ENCODE measurements at regions not wholly inside any gene's neighbourhood (a gene's known extent, or its start where the extent isn't known, plus 50 kb on each side); places are given as distances from the start of the nearest gene placed in this dataset.

- no peak for TF ChIP-seq RERE (CRISPR knock-in tag; IDR thresholded peaks at IDR 0.05; ENCODE audit: borderline replicate concordance)
- no peak for TF ChIP-seq CHCHD3 (CRISPR knock-in tag; IDR thresholded peaks at IDR 0.05)
- no peak for TF ChIP-seq SNRNP70 (optimal IDR thresholded peaks at IDR 0.05; ENCODE audit: low read depth, low read length)
- no peak for TF ChIP-seq SMARCA5 (IDR thresholded peaks at IDR 0.05)
- no peak for TF ChIP-seq BRF2 (IDR thresholded peaks at IDR 0.05; ENCODE audit: borderline replicate concordance, insufficient read depth, insufficient read length)
These were observed 212.0 kb upstream of the SGK1 start (continued) for GRCh38 chr6:134529921-134530320.

GRCh38 chr6:134529305-134529704 lies 211.4 kb upstream of the SGK1 start:
- FAIRE-seq (no peak), ATAC-seq (no peak), DNase-seq (ENCODE audit: extremely low read depth in 1 of 4, low spot score in 3 of 4) (no peak)
- Histone ChIP-seq H3K36me3 (ENCODE audit: control insufficient read depth, insufficient read depth, low read length) (no peaks in the 10 kb centered on the region), H3K9ac (ENCODE audit: insufficient read depth in 1 of 2, low read depth in 2 of 2, low read length in 2 of 2) (no peak overlapping the region), H3K4me2 (ENCODE audit: insufficient read depth, low read length) (no peak overlapping the region), H3K4me3 (no peak overlapping the region), H3K27me3 (ENCODE audit: control insufficient read depth in 2 of 2, insufficient read depth in 2 of 2, low read length in 2 of 2) (no peaks in the 10 kb centered on the region), H3K4me1 (replicated peaks in 1 of 2; ENCODE audit: control insufficient read depth in 2 of 2, insufficient read depth in 2 of 2, low read length in 2 of 2) (peaks cover 0 to 10% of the 10 kb centered on the region in 2 experiments; a peak in 3 of 5 replicates), H3K27ac (ENCODE audit: extremely low read depth, low read depth, low read length) (no peak overlapping the region), H3K79me2 (ENCODE audit: control insufficient read depth, insufficient read depth, low read length) (no peaks in the 10 kb centered on the region), H3K9me1 (ENCODE audit: control insufficient read depth, insufficient read depth, low read length) (no peaks in the 10 kb centered on the region), H4K20me1 (replicated peaks; ENCODE audit: control insufficient read depth, insufficient read depth, low read length) (no peaks in the 10 kb centered on the region), H2AFZ (ENCODE audit: low read depth, low read length) (no peak overlapping the region), H3K9me3 (replicated peaks; ENCODE audit: control insufficient read depth, insufficient read depth, low read depth, low read length) (no peaks in the 10 kb centered on the region)
- intact Hi-C loops (cut with micrococcal nuclease) (no loop called here), in situ Hi-C loops (cut with MboI) (no loop called here)
- ChIA-PET CTCF (ENCODE audit: low intra/inter-chr PET ratio) (no interaction called here), POLR2A (interaction anchor here (1.0 kb wide), 1 partner anchor 9 kb away, joined by 3 read pairs; no protein-coding TSS in a partner anchor)
- BruUV-seq (replicated peaks), result no TSS peak
- TF ChIP-seq NR2C1 (IDR thresholded peaks at IDR 0.05), result no peak
- no peak for TF ChIP-seq NR2C1 (tag; IDR thresholded peaks at IDR 0.05)
- no peak for TF ChIP-seq SIX5 (IDR thresholded peaks at IDR 0.05; ENCODE audit: borderline replicate concordance in 1 of 2, insufficient read depth in 1 of 2, low read depth in 1 of 2, low read length in 2 of 2)
- no peak for TF ChIP-seq ELK1 (CRISPR knock-in tag; IDR thresholded peaks at IDR 0.05)
- TF ChIP-seq NCOA4 (IDR thresholded peaks at IDR 0.05; ENCODE audit: partially characterized antibody), result no peak
- no peak for TF ChIP-seq TCF15 (CRISPR knock-in tag; IDR thresholded peaks at IDR 0.05)
- TF ChIP-seq CHD4 (IDR thresholded peaks at IDR 0.05; ENCODE audit: insufficient read depth, insufficient replicate concordance, low read depth, low read length, poor library complexity, severe bottlenecking), result no peak
- no peak for TF ChIP-seq MECOM (CRISPR knock-in tag; IDR thresholded peaks at IDR 0.05)
- TF ChIP-seq DDX20 (tag; IDR thresholded peaks at IDR 0.05; ENCODE audit: low read depth), result no peak
- no peak for TF ChIP-seq KLF16 (IDR thresholded peaks at IDR 0.05)
